Transverse colon (tissue), 4 donors: ENCODE measurements at regions not wholly inside any gene's neighbourhood (a gene's known extent, or its start where the extent isn't known, plus 50 kb on each side); places are given as distances from the start of the nearest gene placed in this dataset.

Experiments
- DNase-seq: peaks from one replicate; pipeline ENCODE4 v3.0.0-alpha.2; 2019
- H3K27ac ChIP-seq, 4 donors: fragments of 200-600 bp; sonication (generic); 2 replicates each; pipeline ENCODE4 v1.5.1; 2016 to 2018; ENCODE audit warnings: inconsistent platforms in 4 of 4
- H3K27me3 ChIP-seq: fragments of 200-600 bp; sonication (generic); 2 replicates; pipeline ENCODE4 v1.5.1; 2017; ENCODE audit warnings: inconsistent platforms
- H3K36me3 ChIP-seq, 4 donors: fragments of 200-600 bp; sonication (generic); 2 replicates each; pipeline ENCODE4 v1.5.1; 2017 to 2019; ENCODE audit warnings: inconsistent platforms in 4 of 4
- H3K4me1 ChIP-seq, 4 donors: fragments of 200-600 bp; sonication (generic); 2 replicates each; pipeline ENCODE4 v1.5.1; 2017 to 2020; ENCODE audit warnings: inconsistent platforms in 4 of 4
- H3K4me3 ChIP-seq, 4 donors: fragments of 200-600 bp; sonication (generic); 1 replicate in 1 of 4; 2 replicates in 3 of 4; pipeline versions ENCODE4 v1.5.1 to v1.6.1; 2017 to 2019; ENCODE audit warnings: inconsistent platforms in 4 of 4
- H3K9me3 ChIP-seq, 2 donors: fragments of 200-600 bp; sonication (generic); 2 replicates each; pipeline ENCODE4 v1.5.1; 2017 to 2019; ENCODE audit warnings: inconsistent platforms in 2 of 2
- EP300 ChIP-seq: sonication (generic); formaldehyde crosslinking; IDR thresholded peaks from one replicate; pipeline ENCODE4 v1.6.1; 2017; ENCODE audit warnings: antibody characterized with exemption, low read depth
- POLR2A ChIP-seq: fragments of 450-650 bp; IDR thresholded peaks from one replicate; pipeline ENCODE4 v1.6.1; 2016; ENCODE audit warnings: antibody characterized with exemption, mild to moderate bottlenecking, moderate library complexity
- POLR2AphosphoS5 ChIP-seq, 3 donors: sonication (generic); formaldehyde crosslinking; IDR thresholded peaks; one replicate each; pipeline ENCODE4 v1.6.1; 2016; ENCODE audit warnings: antibody characterized with exemption in 3 of 3
- WGBS, 2 donors: methylation state at CpG; one replicate each; pipeline ENCODE4 v1.1.5; 2018; ENCODE audit warnings: low coverage in 1 of 2; 5-methylcytosine and 5-hydroxymethylcytosine counted together
- in situ Hi-C, 4 donors: fragments of 200-750 bp; cut with MboI; loops; one replicate each; pipeline versions ENCODE4 v1.15.0 to v1.15.1; 2017; ENCODE audit warnings: low sequenced_read_pairs in 3 of 4, low pct_ligation_motif_present in 1 of 4, low pct_unique_long_range_greater_than_20kb in 1 of 4
- intact Hi-C: fragments of 100-400 bp; cut with DNase I; formaldehyde crosslinking; loops from one replicate; pipeline ENCODE4 v1.15.1; 2023; ENCODE audit warnings: low total_unique reads
- TF ChIP-seq, protein P1 (sequence below), 5 experiments: fragments of 200-600 bp in 3 of 5; fragments of 450-650 bp in 2 of 5; sonication (generic) in 3 of 5; IDR thresholded peaks; 1 replicate in 2 of 5; 2 replicates in 3 of 5; pipeline ENCODE4 v1.5.1; 2016 to 2017; ENCODE audit warnings: antibody characterized with exemption in 5 of 5, inconsistent platforms in 3 of 5, mild to moderate bottlenecking in 2 of 5, moderate library complexity in 1 of 5

DNA sequence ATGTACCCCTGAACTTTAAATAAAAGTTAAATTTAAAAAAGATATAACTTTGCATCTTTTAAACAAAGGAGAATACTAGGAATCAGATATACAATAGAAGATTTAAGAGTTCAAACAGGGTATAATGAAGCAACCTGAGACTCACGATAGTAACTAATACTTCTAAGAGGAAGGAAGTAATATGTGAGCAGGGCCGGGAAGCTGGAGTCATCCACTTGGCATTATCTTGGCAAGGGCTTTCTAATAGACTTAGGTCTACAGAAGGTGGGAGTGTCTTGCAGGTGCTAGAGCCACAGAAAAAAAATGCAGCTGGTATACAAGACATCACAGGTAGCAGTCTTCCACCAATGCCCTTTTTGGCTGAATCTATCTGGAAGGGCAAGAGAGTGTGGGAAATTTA lies 231.9 kb downstream of the KCTD12 start:
- Histone ChIP-seq H3K27me3 (no peaks in the 10 kb centered on the region), H3K9me3 (no peaks in the 10 kb centered on the region), H3K27ac (no peak overlapping the region), H3K4me1 (no peaks in the 10 kb centered on the region), H3K4me3 (no peak overlapping the region), H3K36me3 (no peaks in the 10 kb centered on the region)
- WGBS, 2 donors, result 49 to 73% methylated on average over 2 of the region's 2 CpGs
- no peak for TF ChIP-seq EP300
- no peak for TF ChIP-seq POLR2AphosphoS5 (IDR thresholded peaks at IDR 0.05)
- no peak for TF ChIP-seq POLR2A
- TF ChIP-seq, protein P1, sequence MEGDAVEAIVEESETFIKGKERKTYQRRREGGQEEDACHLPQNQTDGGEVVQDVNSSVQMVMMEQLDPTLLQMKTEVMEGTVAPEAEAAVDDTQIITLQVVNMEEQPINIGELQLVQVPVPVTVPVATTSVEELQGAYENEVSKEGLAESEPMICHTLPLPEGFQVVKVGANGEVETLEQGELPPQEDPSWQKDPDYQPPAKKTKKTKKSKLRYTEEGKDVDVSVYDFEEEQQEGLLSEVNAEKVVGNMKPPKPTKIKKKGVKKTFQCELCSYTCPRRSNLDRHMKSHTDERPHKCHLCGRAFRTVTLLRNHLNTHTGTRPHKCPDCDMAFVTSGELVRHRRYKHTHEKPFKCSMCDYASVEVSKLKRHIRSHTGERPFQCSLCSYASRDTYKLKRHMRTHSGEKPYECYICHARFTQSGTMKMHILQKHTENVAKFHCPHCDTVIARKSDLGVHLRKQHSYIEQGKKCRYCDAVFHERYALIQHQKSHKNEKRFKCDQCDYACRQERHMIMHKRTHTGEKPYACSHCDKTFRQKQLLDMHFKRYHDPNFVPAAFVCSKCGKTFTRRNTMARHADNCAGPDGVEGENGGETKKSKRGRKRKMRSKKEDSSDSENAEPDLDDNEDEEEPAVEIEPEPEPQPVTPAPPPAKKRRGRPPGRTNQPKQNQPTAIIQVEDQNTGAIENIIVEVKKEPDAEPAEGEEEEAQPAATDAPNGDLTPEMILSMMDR (IDR thresholded peaks at IDR 0.05), result no peak
- intact Hi-C loops, result no loop called here
- no peak for DNase-seq
- in situ Hi-C loops, result loop anchor here in 2 of 4 donors (25.0 kb wide), 2 partner anchors 233 to 258 kb away; partner anchors contain the start of gene KCTD12 (in 1 of the 2)

DNA sequence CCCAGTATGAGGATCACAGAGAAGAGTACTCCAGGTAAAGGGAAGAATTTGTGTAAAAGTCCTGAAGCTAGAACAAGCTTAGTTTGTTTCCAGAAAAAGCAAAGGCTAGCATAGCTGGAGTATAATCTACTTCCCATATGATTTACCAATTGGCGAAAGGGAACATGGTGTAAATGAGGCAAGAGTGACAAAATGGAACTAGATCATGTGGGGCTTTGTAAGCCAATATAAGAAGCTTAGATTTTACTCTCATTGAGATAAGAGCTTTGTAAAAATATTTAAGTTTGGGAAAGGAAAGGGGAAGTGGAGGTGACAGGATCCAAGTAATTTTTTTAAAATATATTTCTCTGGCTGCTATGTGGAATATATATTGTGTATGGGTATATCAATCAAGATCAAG lies 234.9 kb downstream of the KCTD12 start:
- TF ChIP-seq, protein P1 (IDR thresholded peaks at IDR 0.05), result no peak
- TF ChIP-seq POLR2AphosphoS5 (IDR thresholded peaks at IDR 0.05) (no peak), EP300 (no peak), POLR2A (no peak)
- H3K36me3 ChIP-seq, result no peaks in the 10 kb centered on the region
- H3K27ac ChIP-seq, result no peak overlapping the region
- intact Hi-C loops (no loop called here), in situ Hi-C loops (loop anchor here in 2 of 4 donors (25.0 kb wide), 2 partner anchors 236 to 261 kb away; partner anchors contain the start of gene KCTD12 (in 1 of the 2))
- no peak overlapping the region for H3K4me3 ChIP-seq
- H3K4me1 ChIP-seq, result no peaks in the 10 kb centered on the region
- DNase-seq, result no peak
- no peaks in the 10 kb centered on the region for H3K9me3 ChIP-seq
- H3K27me3 ChIP-seq, result no peaks in the 10 kb centered on the region
- 86 to 97% methylated on average over 1 of the region's 1 CpG for WGBS, 2 donors

DNA sequence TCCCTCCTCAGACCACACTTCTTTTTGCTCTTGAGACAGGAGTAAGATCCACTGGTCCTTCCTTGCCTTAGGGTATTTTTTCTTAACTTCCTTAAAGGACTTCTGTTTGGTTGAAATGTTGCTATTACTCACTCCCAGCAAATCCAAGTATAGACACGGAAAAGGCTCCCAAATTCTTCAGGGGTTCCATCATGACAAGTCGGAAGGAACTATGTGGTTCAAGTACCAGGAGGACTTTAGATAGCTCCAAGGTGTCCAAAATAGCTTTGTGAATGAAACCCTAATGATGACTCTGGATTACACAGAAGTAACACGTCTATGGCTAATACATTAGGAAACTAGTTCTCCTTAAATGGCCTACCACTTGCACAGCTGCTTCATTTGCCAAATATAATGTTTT lies 238.7 kb downstream of the KCTD12 start:
- H3K4me1 ChIP-seq, result no peaks in the 10 kb centered on the region
- intact Hi-C loops, result no loop called here
- H3K36me3 ChIP-seq, result no peaks in the 10 kb centered on the region
- TF ChIP-seq POLR2A, result no peak
- TF ChIP-seq, protein P1 (IDR thresholded peaks at IDR 0.05), result no peak
- no peak for TF ChIP-seq EP300
- no peak for TF ChIP-seq POLR2AphosphoS5 (IDR thresholded peaks at IDR 0.05)
- no peak overlapping the region for H3K4me3 ChIP-seq
- DNase-seq, result no peak
- WGBS, 2 donors, result 67 to 71% methylated on average over 3 of the region's 3 CpGs
- no peak overlapping the region for H3K27ac ChIP-seq
- in situ Hi-C loops, result no loop called here
- H3K27me3 ChIP-seq, result no peaks in the 10 kb centered on the region
- H3K9me3 ChIP-seq, result no peaks in the 10 kb centered on the region

DNA sequence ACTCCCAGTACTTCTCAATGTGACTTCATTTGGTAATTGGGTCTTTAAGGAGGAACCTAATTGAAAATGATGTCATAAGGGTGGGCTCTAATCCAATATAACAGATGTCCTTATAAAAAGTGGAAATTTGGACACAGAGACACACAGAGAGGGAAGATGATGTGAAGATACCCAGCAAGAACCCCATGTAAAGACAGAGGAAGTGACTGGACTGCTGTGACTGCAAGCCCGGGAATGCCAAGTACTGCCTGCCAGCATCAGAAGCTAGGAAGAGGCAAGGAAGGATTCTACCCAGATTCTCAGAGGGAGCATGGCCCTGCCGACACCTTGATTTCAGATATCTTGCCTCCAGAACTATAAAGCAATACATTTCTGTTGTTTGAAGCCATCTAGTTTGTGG lies 239.3 kb downstream of the KCTD12 start:
- 81 to 88% methylated on average over 1 to 2 of the region's 2 CpGs for WGBS, 2 donors
- DNase-seq, result no peak
- Histone ChIP-seq H3K4me3 (no peak overlapping the region), H3K4me1 (no peaks in the 10 kb centered on the region), H3K36me3 (no peaks in the 10 kb centered on the region), H3K9me3 (no peaks in the 10 kb centered on the region), H3K27me3 (no peaks in the 10 kb centered on the region), H3K27ac (no peak overlapping the region)
- intact Hi-C loops (no loop called here), in situ Hi-C loops (no loop called here)
- TF ChIP-seq POLR2AphosphoS5 (IDR thresholded peaks at IDR 0.05) (no peak), POLR2A (no peak), EP300 (no peak)
- TF ChIP-seq, protein P1 (IDR thresholded peaks at IDR 0.05), result no peak
